Thyroid gland (tissue), 4 donors: ENCODE measurements at regions not wholly inside any gene's neighbourhood (a gene's known extent, or its start where the extent isn't known, plus 50 kb on each side); places are given as distances from the start of the nearest gene placed in this dataset.
"Not testable (repeated sequence)": the region's sequence is repeated elsewhere in the genome, so short reads cannot be mapped to it uniquely, and the experiment has no call there.

Experiments used
- POLR2A ChIP-seq, 2 donors: fragments of 450-650 bp; IDR thresholded peaks; one replicate each; pipeline ENCODE4 v1.6.1; 2017; ENCODE audit warnings: antibody characterized with exemption in 2 of 2, mild to moderate bottlenecking in 2 of 2, moderate library complexity in 1 of 2
- TF ChIP-seq, protein P1 (sequence below), 6 experiments: fragments of 200-600 bp in 3 of 6; fragments of 450-650 bp in 3 of 6; sonication (generic) in 3 of 6; IDR thresholded peaks; one replicate each; pipeline ENCODE4 v1.5.1; 2016 to 2019; ENCODE audit warnings: antibody characterized with exemption in 6 of 6, mild to moderate bottlenecking in 2 of 6, inconsistent platforms in 1 of 6, moderate library complexity in 1 of 6

DNA sequence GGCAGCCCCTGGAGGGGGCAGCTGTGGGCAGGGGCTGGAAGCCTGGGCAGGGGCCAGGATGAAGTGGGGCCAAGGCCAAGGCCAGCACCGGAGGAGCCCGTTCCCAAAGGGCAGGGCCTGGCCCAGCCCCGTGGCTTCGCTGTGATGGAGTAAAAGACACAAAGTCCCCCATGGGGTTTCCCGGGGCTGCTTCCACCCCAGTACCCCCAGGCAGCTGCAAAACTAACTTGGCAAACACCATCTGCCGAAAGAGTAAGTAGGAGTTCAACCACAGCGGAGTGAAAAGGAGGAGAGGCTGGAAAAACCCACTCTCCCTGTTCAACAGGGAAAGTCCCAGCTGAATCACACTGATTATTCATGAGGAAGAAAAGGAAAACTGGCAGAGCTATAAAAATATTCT lies 5444.5 kb upstream of the TPTE start:
- not testable (repeated sequence) for TF ChIP-seq POLR2A (IDR thresholded peaks at IDR 0.05)
- TF ChIP-seq, protein P1, sequence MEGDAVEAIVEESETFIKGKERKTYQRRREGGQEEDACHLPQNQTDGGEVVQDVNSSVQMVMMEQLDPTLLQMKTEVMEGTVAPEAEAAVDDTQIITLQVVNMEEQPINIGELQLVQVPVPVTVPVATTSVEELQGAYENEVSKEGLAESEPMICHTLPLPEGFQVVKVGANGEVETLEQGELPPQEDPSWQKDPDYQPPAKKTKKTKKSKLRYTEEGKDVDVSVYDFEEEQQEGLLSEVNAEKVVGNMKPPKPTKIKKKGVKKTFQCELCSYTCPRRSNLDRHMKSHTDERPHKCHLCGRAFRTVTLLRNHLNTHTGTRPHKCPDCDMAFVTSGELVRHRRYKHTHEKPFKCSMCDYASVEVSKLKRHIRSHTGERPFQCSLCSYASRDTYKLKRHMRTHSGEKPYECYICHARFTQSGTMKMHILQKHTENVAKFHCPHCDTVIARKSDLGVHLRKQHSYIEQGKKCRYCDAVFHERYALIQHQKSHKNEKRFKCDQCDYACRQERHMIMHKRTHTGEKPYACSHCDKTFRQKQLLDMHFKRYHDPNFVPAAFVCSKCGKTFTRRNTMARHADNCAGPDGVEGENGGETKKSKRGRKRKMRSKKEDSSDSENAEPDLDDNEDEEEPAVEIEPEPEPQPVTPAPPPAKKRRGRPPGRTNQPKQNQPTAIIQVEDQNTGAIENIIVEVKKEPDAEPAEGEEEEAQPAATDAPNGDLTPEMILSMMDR (IDR thresholded peaks at IDR 0.05), result not testable (repeated sequence)
